OCI-LY3 (cell line): ENCODE measurements at regions not wholly inside any gene's neighbourhood (a gene's known extent, or its start where the extent isn't known, plus 50 kb on each side); places are given as distances from the start of the nearest gene placed in this dataset.

Experiments
- EZH2phosphoT487 ChIP-seq: fragments of 200-600 bp; shearing (Covaris generic); IDR thresholded peaks from 2 replicates; pipeline ENCODE4 v1.6.1; 2018; ENCODE audit warnings: antibody characterized with exemption, mixed run types, low read depth
- TF ChIP-seq, protein P1 (sequence below): fragments of 200-600, 300-600 bp; sonication (generic); IDR thresholded peaks from 2 replicates; pipeline ENCODE4 v1.5.1; 2014; ENCODE audit warnings: antibody characterized with exemption, low read length, low read depth

DNA sequence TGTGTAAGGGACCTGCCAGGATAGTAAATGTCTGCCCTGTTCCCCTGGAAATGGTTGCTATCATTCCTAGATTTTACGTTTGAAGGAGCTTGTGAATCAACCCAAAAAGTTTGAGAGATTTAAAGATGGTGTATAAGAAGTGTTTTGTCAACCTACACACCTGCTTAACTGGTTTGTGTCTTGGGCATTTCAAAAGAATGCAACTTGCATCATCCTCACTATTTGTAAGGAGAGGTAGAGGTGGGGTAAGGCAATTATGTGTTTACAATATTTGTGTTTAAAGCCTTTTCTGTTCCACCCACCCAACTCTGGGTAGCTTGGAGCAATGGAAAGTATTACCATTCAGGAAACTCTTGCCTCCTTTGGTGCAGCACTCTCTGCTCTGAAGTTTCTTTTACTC lies 314.2 kb upstream of the RARB start:
- TF ChIP-seq, protein P1, sequence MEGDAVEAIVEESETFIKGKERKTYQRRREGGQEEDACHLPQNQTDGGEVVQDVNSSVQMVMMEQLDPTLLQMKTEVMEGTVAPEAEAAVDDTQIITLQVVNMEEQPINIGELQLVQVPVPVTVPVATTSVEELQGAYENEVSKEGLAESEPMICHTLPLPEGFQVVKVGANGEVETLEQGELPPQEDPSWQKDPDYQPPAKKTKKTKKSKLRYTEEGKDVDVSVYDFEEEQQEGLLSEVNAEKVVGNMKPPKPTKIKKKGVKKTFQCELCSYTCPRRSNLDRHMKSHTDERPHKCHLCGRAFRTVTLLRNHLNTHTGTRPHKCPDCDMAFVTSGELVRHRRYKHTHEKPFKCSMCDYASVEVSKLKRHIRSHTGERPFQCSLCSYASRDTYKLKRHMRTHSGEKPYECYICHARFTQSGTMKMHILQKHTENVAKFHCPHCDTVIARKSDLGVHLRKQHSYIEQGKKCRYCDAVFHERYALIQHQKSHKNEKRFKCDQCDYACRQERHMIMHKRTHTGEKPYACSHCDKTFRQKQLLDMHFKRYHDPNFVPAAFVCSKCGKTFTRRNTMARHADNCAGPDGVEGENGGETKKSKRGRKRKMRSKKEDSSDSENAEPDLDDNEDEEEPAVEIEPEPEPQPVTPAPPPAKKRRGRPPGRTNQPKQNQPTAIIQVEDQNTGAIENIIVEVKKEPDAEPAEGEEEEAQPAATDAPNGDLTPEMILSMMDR: no peak
- no peak for TF ChIP-seq EZH2phosphoT487
